Endodermal cell (in vitro differentiated cells): ENCODE measurements at regions not wholly inside any gene's neighbourhood (a gene's known extent, or its start where the extent isn't known, plus 50 kb on each side); places are given as distances from the start of the nearest gene placed in this dataset.

Experiments used
- DNase-seq: peaks from one replicate; pipeline ENCODE4 v3.0.0-alpha.2; 2017
- H3K27ac ChIP-seq: 2 replicates; pipeline ENCODE4 v1.5.1; 2013; ENCODE audit warnings: mild to moderate bottlenecking, low read depth, low read length, moderate library complexity
- H3K27me3 ChIP-seq: 2 replicates; pipeline ENCODE4 v1.6.1; 2013; ENCODE audit warnings: mild to moderate bottlenecking, low read length, moderate library complexity; ENCODE audit not compliant: insufficient read depth, control insufficient read depth, poor library complexity, severe bottlenecking
- H3K36me3 ChIP-seq: 2 replicates; pipeline ENCODE4 v1.7.0; 2013; ENCODE audit warnings: mild to moderate bottlenecking, low read length, moderate library complexity; ENCODE audit not compliant: control insufficient read depth, insufficient read depth
- H3K4me1 ChIP-seq: one replicate; pipeline ENCODE4 v1.7.0; 2013; ENCODE audit warnings: low read length; ENCODE audit not compliant: control insufficient read depth, insufficient read depth
- H3K4me3 ChIP-seq: 2 replicates; pipeline ENCODE4 v1.5.1; 2013; ENCODE audit warnings: mild to moderate bottlenecking, low read length, moderate library complexity
- H3K9ac ChIP-seq: 2 replicates; pipeline ENCODE4 v1.6.1; 2013; ENCODE audit warnings: mild to moderate bottlenecking, low read length, moderate library complexity; ENCODE audit not compliant: poor library complexity, severe bottlenecking; ENCODE audit errors: extremely low read depth
- H3K9me3 ChIP-seq: 2 replicates; pipeline ENCODE4 v1.6.1; 2013; ENCODE audit warnings: mild to moderate bottlenecking, low read length, moderate library complexity; ENCODE audit not compliant: control insufficient read depth
- H3K27ac Mint-ChIP-seq: 2 replicates; pipeline ENCODE4 v1.8.0; 2020; ENCODE audit warnings: mixed read lengths
- H3K27me3 Mint-ChIP-seq: 2 replicates; pipeline ENCODE4 v1.8.0; 2021; ENCODE audit warnings: mild to moderate bottlenecking, mixed read lengths; ENCODE audit not compliant: insufficient read depth
- H3K36me3 Mint-ChIP-seq: 2 replicates; pipeline ENCODE4 v1.8.0; 2020; ENCODE audit warnings: low read depth, mixed read lengths
- H3K4me1 Mint-ChIP-seq: 2 replicates; pipeline ENCODE4 v1.8.0; 2020; ENCODE audit warnings: mixed read lengths
- H3K4me3 Mint-ChIP-seq: 2 replicates; pipeline ENCODE4 v1.8.0; 2020; ENCODE audit warnings: mild to moderate bottlenecking, moderate library complexity, mixed read lengths
- H3K9me3 Mint-ChIP-seq: 2 replicates; pipeline ENCODE4 v1.8.0; 2020; ENCODE audit warnings: mild to moderate bottlenecking, mixed read lengths
- WGBS, 2 experiments: methylation state at CpG; one replicate each; pipeline versions ENCODE4 v1.1.5 to v1.1.7; 2013; ENCODE audit warnings: missing lambda C conversion rate in 2 of 2, mixed read lengths in 1 of 2; ENCODE audit not compliant: insufficient coverage in 1 of 2, insufficient read length in 1 of 2; 5-methylcytosine and 5-hydroxymethylcytosine counted together
- TF ChIP-seq, protein P1 (sequence below): fragments of 200-600 bp; sonication (generic); conservative IDR thresholded peaks from 2 replicates; pipeline ENCODE4 v1.5.0; 2021; ENCODE audit warnings: antibody characterized with exemption, mild to moderate bottlenecking

DNA sequence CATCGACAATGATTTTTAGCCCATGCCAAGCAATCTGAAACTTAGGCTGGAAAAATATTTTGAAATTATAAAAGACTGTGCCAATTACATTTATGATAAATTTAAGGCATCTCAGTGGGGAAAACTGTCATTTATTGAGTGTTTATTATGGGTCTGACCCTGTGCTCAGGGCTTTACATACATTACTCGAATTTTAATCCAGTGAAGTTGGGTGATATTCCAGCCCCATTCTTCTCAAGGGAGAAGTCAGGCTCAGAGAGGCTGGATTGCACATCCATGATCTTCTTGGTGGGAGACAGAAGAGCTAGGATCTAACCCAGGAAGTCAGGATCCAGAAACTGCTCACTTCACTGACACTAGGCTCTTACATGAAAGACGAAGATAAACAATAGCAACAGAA is 260.8 kb downstream of the QDPR start:
- peaks cover 19% of the 10 kb centered on the region for H3K4me1 Mint-ChIP-seq
- no peaks in the 10 kb centered on the region for H3K27me3 ChIP-seq

DNA sequence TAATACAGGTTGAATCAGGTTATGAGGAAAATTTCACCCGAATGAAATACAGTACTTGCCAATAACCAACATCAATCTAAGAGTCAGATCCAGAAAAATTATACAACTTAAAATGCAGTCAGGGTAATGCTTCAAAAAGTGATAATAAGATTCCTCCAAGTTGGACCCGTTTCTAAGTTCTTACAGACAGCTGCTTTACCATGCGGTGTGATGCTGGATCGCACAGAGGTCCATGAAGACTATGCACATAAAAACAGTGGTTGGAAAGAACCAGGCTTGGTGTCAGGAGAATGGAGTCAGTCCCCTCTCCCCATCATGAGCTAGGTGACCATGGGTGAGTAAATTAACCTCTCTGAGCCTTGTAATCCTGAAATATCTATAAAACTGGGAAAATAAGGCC is 261.3 kb downstream of the QDPR start:
- TF ChIP-seq, protein P1, sequence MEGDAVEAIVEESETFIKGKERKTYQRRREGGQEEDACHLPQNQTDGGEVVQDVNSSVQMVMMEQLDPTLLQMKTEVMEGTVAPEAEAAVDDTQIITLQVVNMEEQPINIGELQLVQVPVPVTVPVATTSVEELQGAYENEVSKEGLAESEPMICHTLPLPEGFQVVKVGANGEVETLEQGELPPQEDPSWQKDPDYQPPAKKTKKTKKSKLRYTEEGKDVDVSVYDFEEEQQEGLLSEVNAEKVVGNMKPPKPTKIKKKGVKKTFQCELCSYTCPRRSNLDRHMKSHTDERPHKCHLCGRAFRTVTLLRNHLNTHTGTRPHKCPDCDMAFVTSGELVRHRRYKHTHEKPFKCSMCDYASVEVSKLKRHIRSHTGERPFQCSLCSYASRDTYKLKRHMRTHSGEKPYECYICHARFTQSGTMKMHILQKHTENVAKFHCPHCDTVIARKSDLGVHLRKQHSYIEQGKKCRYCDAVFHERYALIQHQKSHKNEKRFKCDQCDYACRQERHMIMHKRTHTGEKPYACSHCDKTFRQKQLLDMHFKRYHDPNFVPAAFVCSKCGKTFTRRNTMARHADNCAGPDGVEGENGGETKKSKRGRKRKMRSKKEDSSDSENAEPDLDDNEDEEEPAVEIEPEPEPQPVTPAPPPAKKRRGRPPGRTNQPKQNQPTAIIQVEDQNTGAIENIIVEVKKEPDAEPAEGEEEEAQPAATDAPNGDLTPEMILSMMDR, result no peak
- no peak overlapping the region for H3K4me3 ChIP-seq
- no peak for DNase-seq
- 95 to 100% methylated on average over 1 to 4 of the region's 4 CpGs for WGBS, 2 experiments
- H3K4me1 Mint-ChIP-seq, result peaks cover 14% of the 10 kb centered on the region
- no peak overlapping the region for H3K27ac ChIP-seq
- H3K4me1 ChIP-seq, result no peaks in the 10 kb centered on the region
- no peaks in the 10 kb centered on the region for H3K9me3 ChIP-seq
- no peak overlapping the region for H3K27ac Mint-ChIP-seq
- H3K4me3 Mint-ChIP-seq, result no peak overlapping the region
- H3K27me3 Mint-ChIP-seq, result no peaks in the 10 kb centered on the region
- no peaks in the 10 kb centered on the region for H3K36me3 Mint-ChIP-seq
- H3K27me3 ChIP-seq, result no peaks in the 10 kb centered on the region
- H3K9ac ChIP-seq, result no peak overlapping the region
- H3K9me3 Mint-ChIP-seq, result no peaks in the 10 kb centered on the region
- no peaks in the 10 kb centered on the region for H3K36me3 ChIP-seq

More for the DNA sequence above, 260.8 kb downstream of the QDPR start:
- Mint-ChIP-seq H3K36me3 (no peaks in the 10 kb centered on the region), H3K9me3 (no peaks in the 10 kb centered on the region), H3K4me3 (no peak overlapping the region), H3K27me3 (no peaks in the 10 kb centered on the region), H3K27ac (no peak overlapping the region)
- TF ChIP-seq, protein P1, result no peak
- no peak for DNase-seq
- no peaks in the 10 kb centered on the region for H3K9me3 ChIP-seq
- no peak overlapping the region for H3K9ac ChIP-seq
- no peaks in the 10 kb centered on the region for H3K4me1 ChIP-seq
- WGBS, 2 experiments, result 91 to 100% methylated on average over 2 to 3 of the region's 3 CpGs
- H3K36me3 ChIP-seq, result no peaks in the 10 kb centered on the region
- no peak overlapping the region for H3K4me3 ChIP-seq
- H3K27ac ChIP-seq, result no peak overlapping the region

DNA sequence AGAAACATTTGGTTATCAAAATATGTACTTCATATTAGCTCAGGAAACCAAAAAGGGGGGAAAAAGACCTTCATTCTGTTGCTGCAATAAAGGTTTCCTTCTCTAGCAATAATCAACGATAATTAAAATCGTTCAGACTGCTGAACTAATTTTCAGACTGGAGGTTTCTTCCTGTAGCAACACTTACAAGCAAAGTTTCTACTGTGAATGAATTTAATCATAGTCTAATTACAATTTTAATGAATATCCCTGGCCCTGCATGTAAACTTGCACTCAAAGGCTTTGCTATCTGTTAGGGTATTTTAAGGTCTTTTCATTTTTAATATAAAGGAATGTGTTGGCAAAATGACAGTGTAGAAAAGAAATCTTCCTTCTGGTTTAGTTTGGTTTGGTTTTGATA is 265.2 kb downstream of the QDPR start:
- no peak overlapping the region for H3K27ac Mint-ChIP-seq
- WGBS, 2 experiments, result 100% methylated on average over 2 of the region's 2 CpGs; no CpG with 5 or more reads in 1 of the 2 experiments
- peaks cover 2% of the 10 kb centered on the region for H3K27me3 Mint-ChIP-seq

More for the DNA sequence above, 265.2 kb downstream of the QDPR start:
- DNase-seq, result no peak
- Mint-ChIP-seq H3K9me3 (no peaks in the 10 kb centered on the region), H3K4me3 (no peak overlapping the region), H3K36me3 (no peaks in the 10 kb centered on the region), H3K4me1 (no peaks in the 10 kb centered on the region)
- Histone ChIP-seq H3K9ac (no peak overlapping the region), H3K27me3 (no peaks in the 10 kb centered on the region), H3K27ac (no peak overlapping the region), H3K4me3 (no peak overlapping the region), H3K36me3 (no peaks in the 10 kb centered on the region), H3K4me1 (no peaks in the 10 kb centered on the region), H3K9me3 (no peaks in the 10 kb centered on the region)
- TF ChIP-seq, protein P1, result no peak
